Medulla oblongata (tissue), 1 donor: ENCODE measurements at regions not wholly inside any gene's neighbourhood (a gene's known extent, or its start where the extent isn't known, plus 50 kb on each side); places are given as distances from the start of the nearest gene placed in this dataset.
"Not testable (repeated sequence)": the region's sequence is repeated elsewhere in the genome, so short reads cannot be mapped to it uniquely, and the experiment has no call there.

Experiments
- DNase-seq: peaks from one replicate; pipeline ENCODE4 v3.0.0-alpha.2; 2015; ENCODE audit errors: extremely low spot score

- no peak for DNase-seq
These were observed 393.2 kb upstream of the CXADR start for GRCh38 chr21:17119466-17120297.

- not testable (repeated sequence) for DNase-seq
These were observed 385.4 kb upstream of the CXADR start for GRCh38 chr21:17127395-17127794.

- no peak for DNase-seq
These were observed 384.7 kb upstream of the CXADR start for GRCh38 chr21:17128132-17128531.

GRCh38 chr21:17139159-17139558 is 373.7 kb upstream of the CXADR start:
- DNase-seq = not testable (repeated sequence)

- no peak for DNase-seq
These were observed 373.1 kb upstream of the CXADR start for GRCh38 chr21:17139696-17140095.

GRCh38 chr21:17146426-17146825 is 366.4 kb upstream of the CXADR start:
- no peak for DNase-seq

- DNase-seq = no peak
These were observed 353.1 kb upstream of the CXADR start for GRCh38 chr21:17159697-17160096.

GRCh38 chr21:17185674-17186073 is 327.2 kb upstream of the CXADR start:
- DNase-seq = no peak

- DNase-seq = no peak
These were observed 322.9 kb upstream of the CXADR start for GRCh38 chr21:17189963-17190362.

- DNase-seq = no peak
These were observed 321.4 kb upstream of the CXADR start for GRCh38 chr21:17191346-17191993.

- DNase-seq = no peak
These were observed 317.5 kb upstream of the CXADR start for GRCh38 chr21:17195351-17195750.

- no peak for DNase-seq
These were observed 316.9 kb upstream of the CXADR start for GRCh38 chr21:17195976-17196375.

GRCh38 chr21:17196623-17197022 is 316.2 kb upstream of the CXADR start:
- no peak for DNase-seq

- DNase-seq = no peak
These were observed 314.8 kb upstream of the CXADR start for GRCh38 chr21:17197996-17198395.

- DNase-seq = no peak
These were observed 312.6 kb upstream of the CXADR start for GRCh38 chr21:17200250-17200649.

- no peak for DNase-seq
These were observed 311.0 kb upstream of the CXADR start for GRCh38 chr21:17201741-17202260.

GRCh38 chr21:17214801-17215200 is 298.0 kb upstream of the CXADR start:
- no peak for DNase-seq

GRCh38 chr21:17219050-17219449 is 293.8 kb upstream of the CXADR start:
- DNase-seq = not testable (repeated sequence)

GRCh38 chr21:17231124-17231523 is 281.7 kb upstream of the CXADR start:
- DNase-seq = no peak

GRCh38 chr21:17231771-17232170 is 281.1 kb upstream of the CXADR start:
- DNase-seq = no peak

- DNase-seq = no peak
These were observed 274.4 kb upstream of the CXADR start for GRCh38 chr21:17238468-17238867.

GRCh38 chr21:17250778-17251241 is 262.0 kb upstream of the CXADR start:
- no peak for DNase-seq

GRCh38 chr21:17257784-17258183 is 255.1 kb upstream of the CXADR start:
- DNase-seq = no peak
